ENCODE measurements at regions not wholly inside any gene's neighbourhood (a gene's known extent, or its start where the extent isn't known, plus 50 kb on each side); places are given as distances from the start of the nearest gene placed in this dataset.

DNA sequence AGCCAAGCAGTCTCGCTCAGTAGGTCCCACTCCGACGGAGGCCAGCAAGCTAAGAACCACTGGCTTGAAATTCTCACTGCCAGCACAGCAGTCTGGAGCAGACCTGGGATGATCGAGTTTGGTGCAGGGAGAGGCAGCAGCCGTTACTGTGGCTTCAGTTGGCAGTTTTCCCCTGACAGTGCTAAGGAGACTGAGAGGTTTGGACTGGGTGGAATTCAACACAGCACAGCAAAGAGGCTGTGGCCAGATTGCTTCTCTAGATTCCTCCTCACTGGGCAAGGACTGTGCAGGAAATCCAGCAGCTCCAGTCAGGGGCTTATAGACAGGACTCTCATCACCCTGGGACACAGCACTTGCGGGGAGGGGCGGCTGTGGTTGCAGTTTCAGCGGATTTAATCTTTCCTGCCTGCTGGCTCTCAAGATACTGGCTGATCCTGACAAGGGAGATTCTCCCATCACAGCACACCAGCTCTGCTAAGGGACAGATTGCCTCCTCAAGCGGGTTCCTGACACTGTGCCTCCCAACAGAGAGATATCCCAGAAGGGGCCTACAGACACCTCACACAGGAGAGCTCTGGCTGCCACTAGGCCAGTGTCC lies 122.1 kb downstream of the YIPF5 start:
- TF ChIP-seq, protein P1, sequence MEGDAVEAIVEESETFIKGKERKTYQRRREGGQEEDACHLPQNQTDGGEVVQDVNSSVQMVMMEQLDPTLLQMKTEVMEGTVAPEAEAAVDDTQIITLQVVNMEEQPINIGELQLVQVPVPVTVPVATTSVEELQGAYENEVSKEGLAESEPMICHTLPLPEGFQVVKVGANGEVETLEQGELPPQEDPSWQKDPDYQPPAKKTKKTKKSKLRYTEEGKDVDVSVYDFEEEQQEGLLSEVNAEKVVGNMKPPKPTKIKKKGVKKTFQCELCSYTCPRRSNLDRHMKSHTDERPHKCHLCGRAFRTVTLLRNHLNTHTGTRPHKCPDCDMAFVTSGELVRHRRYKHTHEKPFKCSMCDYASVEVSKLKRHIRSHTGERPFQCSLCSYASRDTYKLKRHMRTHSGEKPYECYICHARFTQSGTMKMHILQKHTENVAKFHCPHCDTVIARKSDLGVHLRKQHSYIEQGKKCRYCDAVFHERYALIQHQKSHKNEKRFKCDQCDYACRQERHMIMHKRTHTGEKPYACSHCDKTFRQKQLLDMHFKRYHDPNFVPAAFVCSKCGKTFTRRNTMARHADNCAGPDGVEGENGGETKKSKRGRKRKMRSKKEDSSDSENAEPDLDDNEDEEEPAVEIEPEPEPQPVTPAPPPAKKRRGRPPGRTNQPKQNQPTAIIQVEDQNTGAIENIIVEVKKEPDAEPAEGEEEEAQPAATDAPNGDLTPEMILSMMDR (conservative IDR thresholded peaks at IDR 0.05; ENCODE audit: low read depth, low read length) = no peak
- no peak for TF ChIP-seq EZH2phosphoT487 (IDR thresholded peaks at IDR 0.05; ENCODE audit: borderline replicate concordance, low read length)

All from PC-3 (cell line).